ENCODE measurements at regions not wholly inside any gene's neighbourhood (a gene's known extent, or its start where the extent isn't known, plus 50 kb on each side); places are given as distances from the start of the nearest gene placed in this dataset.

GRCh38 chr7:106372126-106372525 lies 87.3 kb upstream of the NAMPT start:
- no peak for TF ChIP-seq CTCF (IDR thresholded peaks at IDR 0.05)
- no peak for TF ChIP-seq POLR2A (IDR thresholded peaks at IDR 0.05)

Data from sigmoid colon (tissue), 3 donors.